ENCODE measurements at regions not wholly inside any gene's neighbourhood (a gene's known extent, or its start where the extent isn't known, plus 50 kb on each side); places are given as distances from the start of the nearest gene placed in this dataset.

GRCh38 chr2:136381722-136382633 lies 264.0 kb upstream of the CXCR4 start:
- TF ChIP-seq CTCF (IDR thresholded peaks at IDR 0.05) (no peak), POLR2A (IDR thresholded peaks at IDR 0.05) (no peak)

Measured in thyroid gland (tissue), 4 donors.